ENCODE measurements at regions not wholly inside any gene's neighbourhood (a gene's known extent, or its start where the extent isn't known, plus 50 kb on each side); places are given as distances from the start of the nearest gene placed in this dataset.

- Histone ChIP-seq H3K27me3 (no peaks in the 10 kb centered on the region), H3K36me3 (no peaks in the 10 kb centered on the region), H3K27ac (no peak overlapping the region), H3K4me3 (no peak overlapping the region), H3K9me3 (peaks cover 0 to 16% (median 0%) of the 10 kb centered on the region in 3 donors), H3K4me1 (no peaks in the 10 kb centered on the region)
- TF ChIP-seq EP300 (IDR thresholded peaks at IDR 0.05): no peak
- no peak for TF ChIP-seq CTCF (IDR thresholded peaks at IDR 0.05)
- no peak for ATAC-seq
- WGBS, 2 donors (ENCODE audit: low coverage in 1 of 2): 56 to 72% methylated on average over 4 of the region's 4 CpGs
Observed at GRCh38 chr2:56718413-56718812, 534.6 kb downstream of the CCDC85A start.

GRCh38 chr2:56729212-56729611 is 545.4 kb downstream of the CCDC85A start:
- TF ChIP-seq CTCF (IDR thresholded peaks at IDR 0.05) (no peak), POLR2A (IDR thresholded peaks at IDR 0.05) (no peak)
- Histone ChIP-seq H3K27ac (no peak overlapping the region), H3K4me1 (no peaks in the 10 kb centered on the region), H3K27me3 (no peaks in the 10 kb centered on the region), H3K9me3 (peaks cover 0 to 23% (median 0%) of the 10 kb centered on the region in 3 donors), H3K36me3 (no peaks in the 10 kb centered on the region), H3K4me3 (no peak overlapping the region)
- ATAC-seq: no peak
- 62 to 71% methylated on average over 1 of the region's 1 CpG for WGBS, 2 donors (ENCODE audit: low coverage in 1 of 2)

GRCh38 chr2:56732946-56733345 is 549.2 kb downstream of the CCDC85A start:
- TF ChIP-seq EP300 (IDR thresholded peaks at IDR 0.05): no peak
- TF ChIP-seq CTCF (IDR thresholded peaks at IDR 0.05): no peak
- TF ChIP-seq POLR2A (IDR thresholded peaks at IDR 0.05): no peak
- no peak for TF ChIP-seq POLR2AphosphoS5 (IDR thresholded peaks at IDR 0.05)
- 61 to 80% methylated on average over 2 of the region's 2 CpGs for WGBS, 2 donors (ENCODE audit: low coverage in 1 of 2)
- H3K4me3 ChIP-seq: no peak overlapping the region
- H3K27me3 ChIP-seq: no peaks in the 10 kb centered on the region
- peaks cover 0 to 9% (median 0%) of the 10 kb centered on the region in 3 donors for H3K9me3 ChIP-seq
- no peak overlapping the region for H3K27ac ChIP-seq
- ATAC-seq: no peak
- no peaks in the 10 kb centered on the region for H3K36me3 ChIP-seq
- H3K4me1 ChIP-seq: no peaks in the 10 kb centered on the region

- WGBS, 2 donors (ENCODE audit: low coverage in 1 of 2): 57 to 60% methylated on average over 1 of the region's 1 CpG
- no peak overlapping the region for H3K4me3 ChIP-seq
- no peak for TF ChIP-seq POLR2A (IDR thresholded peaks at IDR 0.05)
- TF ChIP-seq POLR2AphosphoS5 (IDR thresholded peaks at IDR 0.05): no peak
- TF ChIP-seq EP300 (IDR thresholded peaks at IDR 0.05): no peak
- TF ChIP-seq CTCF (IDR thresholded peaks at IDR 0.05): no peak
- no peaks in the 10 kb centered on the region for H3K36me3 ChIP-seq
- no peak for ATAC-seq
- H3K27me3 ChIP-seq: no peaks in the 10 kb centered on the region
- no peak overlapping the region for H3K27ac ChIP-seq
- H3K9me3 ChIP-seq: peaks cover 0 to 7% (median 0%) of the 10 kb centered on the region in 3 donors
- no peaks in the 10 kb centered on the region for H3K4me1 ChIP-seq
Observed at GRCh38 chr2:56739413-56739812, 555.6 kb downstream of the CCDC85A start.

- Histone ChIP-seq H3K9me3 (no peaks in the 10 kb centered on the region), H3K27me3 (no peaks in the 10 kb centered on the region), H3K36me3 (no peaks in the 10 kb centered on the region), H3K4me1 (no peaks in the 10 kb centered on the region), H3K4me3 (no peak overlapping the region), H3K27ac (no peak overlapping the region)
- no peak for ATAC-seq
- no peak for TF ChIP-seq POLR2A (IDR thresholded peaks at IDR 0.05)
- no peak for TF ChIP-seq CTCF (IDR thresholded peaks at IDR 0.05)
- TF ChIP-seq POLR2AphosphoS5 (IDR thresholded peaks at IDR 0.05): no peak
- no peak for TF ChIP-seq EP300 (IDR thresholded peaks at IDR 0.05)
- WGBS, 2 donors (ENCODE audit: low coverage in 1 of 2): 57 to 79% methylated on average over 4 to 5 of the region's 5 CpGs
Observed at GRCh38 chr2:56741601-56742102, 557.9 kb downstream of the CCDC85A start.
